Gastrocnemius medialis (tissue), 4 donors: ENCODE measurements at regions not wholly inside any gene's neighbourhood (a gene's known extent, or its start where the extent isn't known, plus 50 kb on each side); places are given as distances from the start of the nearest gene placed in this dataset.
"Not testable (repeated sequence)": the region's sequence is repeated elsewhere in the genome, so short reads cannot be mapped to it uniquely, and the experiment has no call there.

Source experiments
- ATAC-seq, 2 donors: fragments of 150-250 bp; one replicate each; pipeline ENCODE4 v1.9.1; 2016
- DNase-seq, 2 donors: peaks; one replicate each; pipeline ENCODE4 v3.0.0-alpha.2; 2019
- H3K27ac ChIP-seq, 4 donors: fragments of 200-600 bp; sonication (generic); 1 replicate in 1 of 4; 2 replicates in 3 of 4; pipeline ENCODE4 v1.5.1; 2016 to 2018; ENCODE audit warnings: mild to moderate bottlenecking in 2 of 4, moderate library complexity in 1 of 4
- H3K27me3 ChIP-seq, 3 donors: fragments of 200-600 bp; sonication (generic) in 2 of 3; 1 replicate in 1 of 3; 2 replicates in 2 of 3; pipeline versions ENCODE4 v1.5.1 to v1.6.0; 2016 to 2019; ENCODE audit warnings: mild to moderate bottlenecking in 1 of 3, moderate library complexity in 1 of 3
- H3K36me3 ChIP-seq, 2 donors: fragments of 200-600 bp; sonication (generic) in 1 of 2; one replicate each; pipeline ENCODE4 v1.5.1; 2017 to 2018
- H3K4me1 ChIP-seq, 2 donors: fragments of 200-600 bp; sonication (generic) in 1 of 2; one replicate each; pipeline ENCODE4 v1.5.1; 2016 to 2017; ENCODE audit warnings: mild to moderate bottlenecking in 2 of 2
- H3K4me3 ChIP-seq, 4 donors: fragments of 200-600 bp; sonication (generic) in 3 of 4; 1 replicate in 1 of 4; 2 replicates in 3 of 4; pipeline ENCODE4 v1.5.1; 2016 to 2019; ENCODE audit warnings: mild to moderate bottlenecking in 2 of 4
- H3K9me3 ChIP-seq, 3 donors: fragments of 200-600 bp; sonication (generic) in 2 of 3; 1 replicate in 1 of 3; 2 replicates in 2 of 3; pipeline ENCODE4 v1.5.1; 2016 to 2019
- POLR2A ChIP-seq, 2 donors: fragments of 450-650 bp; IDR thresholded peaks; one replicate each; pipeline ENCODE4 v1.6.1; 2017; ENCODE audit warnings: antibody characterized with exemption in 2 of 2, mild to moderate bottlenecking in 2 of 2, moderate library complexity in 2 of 2
- in situ Hi-C, 4 donors: fragments of 200-750 bp; cut with MboI; loops; one replicate each; pipeline versions ENCODE4 v1.15.0 to v1.8.0; 2017; ENCODE audit warnings: low sequenced_read_pairs in 4 of 4
- intact Hi-C: fragments of 100-400 bp; cut with DNase I; formaldehyde crosslinking; loops from one replicate; pipeline ENCODE4 v1.15.1; 2023; ENCODE audit warnings: low total_unique reads
- TF ChIP-seq, protein P1 (sequence below), 5 experiments: fragments of 450-650 bp in 3 of 5; fragments of 200-600 bp in 2 of 5; sonication (generic) in 2 of 5; IDR thresholded peaks in 4 of 5; conservative IDR thresholded peaks in 1 of 5; 1 replicate in 4 of 5; 2 replicates in 1 of 5; pipeline ENCODE4 v1.5.1; 2016 to 2019; ENCODE audit warnings: antibody characterized with exemption in 5 of 5, mild to moderate bottlenecking in 3 of 5, moderate library complexity in 3 of 5

DNA sequence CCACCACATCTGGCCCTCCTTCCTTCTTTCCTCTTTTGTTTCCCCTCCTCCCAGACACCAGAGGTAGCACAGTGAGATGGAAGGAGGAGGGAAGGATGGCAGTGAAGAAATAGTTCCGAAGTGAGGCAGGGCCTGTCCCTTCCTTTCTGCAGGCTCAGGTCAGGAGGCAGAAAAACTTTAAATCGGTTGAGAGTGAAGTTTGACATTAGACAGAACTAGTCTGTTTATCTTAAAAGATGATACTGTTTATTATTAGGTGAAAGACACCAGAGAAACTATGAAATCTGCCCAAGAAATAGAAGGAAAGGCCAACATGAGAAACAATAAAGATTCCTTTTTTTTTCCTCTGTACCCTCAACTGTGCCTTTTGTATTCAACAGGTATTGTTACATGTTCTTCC is 670.3 kb downstream of the UTRN start:
- intact Hi-C loops: no loop called here
- TF ChIP-seq, protein P1, sequence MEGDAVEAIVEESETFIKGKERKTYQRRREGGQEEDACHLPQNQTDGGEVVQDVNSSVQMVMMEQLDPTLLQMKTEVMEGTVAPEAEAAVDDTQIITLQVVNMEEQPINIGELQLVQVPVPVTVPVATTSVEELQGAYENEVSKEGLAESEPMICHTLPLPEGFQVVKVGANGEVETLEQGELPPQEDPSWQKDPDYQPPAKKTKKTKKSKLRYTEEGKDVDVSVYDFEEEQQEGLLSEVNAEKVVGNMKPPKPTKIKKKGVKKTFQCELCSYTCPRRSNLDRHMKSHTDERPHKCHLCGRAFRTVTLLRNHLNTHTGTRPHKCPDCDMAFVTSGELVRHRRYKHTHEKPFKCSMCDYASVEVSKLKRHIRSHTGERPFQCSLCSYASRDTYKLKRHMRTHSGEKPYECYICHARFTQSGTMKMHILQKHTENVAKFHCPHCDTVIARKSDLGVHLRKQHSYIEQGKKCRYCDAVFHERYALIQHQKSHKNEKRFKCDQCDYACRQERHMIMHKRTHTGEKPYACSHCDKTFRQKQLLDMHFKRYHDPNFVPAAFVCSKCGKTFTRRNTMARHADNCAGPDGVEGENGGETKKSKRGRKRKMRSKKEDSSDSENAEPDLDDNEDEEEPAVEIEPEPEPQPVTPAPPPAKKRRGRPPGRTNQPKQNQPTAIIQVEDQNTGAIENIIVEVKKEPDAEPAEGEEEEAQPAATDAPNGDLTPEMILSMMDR (IDR thresholded peaks at IDR 0.05 in 4 of 5, conservative IDR thresholded peaks at IDR 0.05 in 1 of 5): no peak
- TF ChIP-seq POLR2A (IDR thresholded peaks at IDR 0.05): no peak
- no peaks in the 10 kb centered on the region for H3K9me3 ChIP-seq

DNA sequence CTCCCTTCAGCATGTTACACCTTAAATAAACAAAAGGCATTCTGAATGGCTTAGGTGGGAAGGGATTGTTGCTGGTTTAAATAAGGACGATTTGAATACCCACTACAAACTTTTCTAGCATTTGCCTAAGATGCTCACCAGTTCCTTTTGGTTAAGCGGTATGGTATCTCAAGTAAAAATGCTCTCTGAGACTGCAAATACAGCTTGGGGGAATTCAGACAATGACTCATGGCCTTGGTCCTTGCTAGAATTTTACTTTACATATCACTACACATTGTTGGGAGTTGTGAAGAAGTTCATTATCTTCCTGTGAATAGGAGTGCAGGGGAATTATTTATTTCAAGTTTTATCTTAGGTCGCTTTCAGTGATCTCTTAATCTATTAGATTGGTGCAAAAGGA is 670.7 kb downstream of the UTRN start:
- Histone ChIP-seq H3K36me3 (no peaks in the 10 kb centered on the region), H3K4me3 (no peak overlapping the region), H3K27me3 (no peaks in the 10 kb centered on the region), H3K4me1 (no peaks in the 10 kb centered on the region), H3K9me3 (no peaks in the 10 kb centered on the region), H3K27ac (no peak overlapping the region)
- ATAC-seq (no peak), DNase-seq (no peak)
- TF ChIP-seq POLR2A (IDR thresholded peaks at IDR 0.05): no peak
- TF ChIP-seq, protein P1 (IDR thresholded peaks at IDR 0.05 in 4 of 5, conservative IDR thresholded peaks at IDR 0.05 in 1 of 5): no peak
- intact Hi-C loops (no loop called here), in situ Hi-C loops (no loop called here)

More for the DNA sequence above, 670.3 kb downstream of the UTRN start:
- no peaks in the 10 kb centered on the region for H3K27me3 ChIP-seq
- DNase-seq (no peak), ATAC-seq (no peak)
- H3K27ac ChIP-seq: no peak overlapping the region
- no peaks in the 10 kb centered on the region for H3K4me1 ChIP-seq
- no peaks in the 10 kb centered on the region for H3K36me3 ChIP-seq
- in situ Hi-C loops: no loop called here
- H3K4me3 ChIP-seq: no peak overlapping the region

DNA sequence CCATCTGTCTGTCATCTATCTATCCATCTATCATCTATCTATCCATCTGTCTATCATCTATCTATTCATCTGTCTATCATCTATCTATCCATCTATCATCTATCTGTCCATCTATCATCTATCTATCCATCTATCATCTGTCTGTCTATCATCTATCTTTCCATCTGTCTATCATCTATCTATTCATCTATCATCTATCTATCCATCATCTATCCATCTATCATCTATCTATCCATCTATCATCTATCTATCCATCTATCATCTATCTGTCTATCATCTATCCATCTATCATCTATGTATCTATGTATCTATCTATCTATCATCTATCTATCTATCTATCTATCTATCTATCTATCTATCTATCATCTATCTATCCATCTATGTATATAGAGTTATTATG is 671.6 kb downstream of the UTRN start:
- H3K4me1 ChIP-seq, H3K36me3 ChIP-seq, DNase-seq, in situ Hi-C loops, intact Hi-C loops, H3K27me3 ChIP-seq, ATAC-seq, H3K27ac ChIP-seq, H3K9me3 ChIP-seq, H3K4me3 ChIP-seq: not testable (repeated sequence)

DNA sequence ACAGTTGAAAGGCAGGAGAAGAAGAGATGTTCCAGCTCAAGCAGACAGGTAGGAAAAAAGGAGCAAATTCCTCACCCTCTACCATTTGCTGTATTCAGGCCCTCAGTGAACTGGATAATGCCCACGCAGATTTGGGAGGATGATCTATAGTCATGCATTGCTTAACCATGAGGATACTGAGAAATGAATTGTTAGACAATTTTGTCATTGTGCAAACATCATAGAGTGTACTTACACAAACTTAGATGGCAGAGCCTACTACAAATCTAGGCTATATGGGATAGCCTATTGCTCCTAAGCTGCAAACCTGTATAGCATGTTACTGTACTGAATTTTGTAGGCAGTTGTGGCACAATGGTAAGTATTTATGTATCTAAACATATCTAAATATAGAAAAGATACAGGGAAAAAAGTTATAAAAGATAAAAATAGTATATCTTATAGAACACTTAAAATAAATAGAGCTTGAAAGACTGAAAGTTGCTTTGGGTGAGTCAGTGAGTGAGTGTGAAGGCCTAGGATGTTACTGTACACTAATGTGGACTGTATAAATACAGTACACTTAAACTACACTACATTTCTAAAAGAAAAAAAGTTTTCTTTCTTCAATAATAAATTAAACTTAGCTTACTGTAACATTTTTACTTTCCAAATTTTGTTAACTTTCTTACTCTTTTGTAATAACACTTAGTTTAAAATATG is 672.3 kb downstream of the UTRN start:
- intact Hi-C loops: no loop called here

DNA sequence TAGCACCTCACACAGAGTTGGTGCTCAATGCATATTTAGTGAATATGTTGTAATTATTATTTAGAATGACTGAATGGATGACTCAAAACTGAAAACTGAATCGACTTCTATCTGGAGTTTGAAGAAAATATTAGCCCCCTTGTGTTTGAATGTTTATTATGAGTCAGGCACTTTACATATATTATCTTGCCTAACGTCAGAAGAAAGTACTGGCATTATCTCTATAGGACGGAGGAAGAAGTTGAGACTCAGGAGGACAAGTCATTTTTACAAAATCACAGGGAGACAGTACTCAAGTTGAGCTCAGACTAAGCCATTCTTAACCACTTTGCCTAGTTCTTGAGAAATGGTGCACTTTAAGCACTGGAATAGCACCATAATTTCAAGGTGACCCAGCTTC is 684.0 kb downstream of the UTRN start:
- Histone ChIP-seq H3K9me3 (no peaks in the 10 kb centered on the region), H3K27me3 (no peaks in the 10 kb centered on the region), H3K36me3 (no peaks in the 10 kb centered on the region), H3K27ac (no peak overlapping the region), H3K4me3 (no peak overlapping the region), H3K4me1 (no peaks in the 10 kb centered on the region)
- DNase-seq (no peak), ATAC-seq (no peak)
- TF ChIP-seq POLR2A (IDR thresholded peaks at IDR 0.05): no peak
- TF ChIP-seq, protein P1 (IDR thresholded peaks at IDR 0.05 in 4 of 5, conservative IDR thresholded peaks at IDR 0.05 in 1 of 5): no peak
- intact Hi-C loops: no loop called here
- in situ Hi-C loops: no loop called here

More for the DNA sequence above, 672.3 kb downstream of the UTRN start:
- no peak for ATAC-seq
- no peak overlapping the region for H3K27ac ChIP-seq
- no peaks in the 10 kb centered on the region for H3K9me3 ChIP-seq
- in situ Hi-C loops: no loop called here
- no peaks in the 10 kb centered on the region for H3K36me3 ChIP-seq
- no peak for TF ChIP-seq POLR2A (IDR thresholded peaks at IDR 0.05)
- TF ChIP-seq, protein P1 (IDR thresholded peaks at IDR 0.05 in 4 of 5, conservative IDR thresholded peaks at IDR 0.05 in 1 of 5): no peak
- no peak overlapping the region for H3K4me3 ChIP-seq
- no peaks in the 10 kb centered on the region for H3K4me1 ChIP-seq
- no peak for DNase-seq
- H3K27me3 ChIP-seq: no peaks in the 10 kb centered on the region
